Liver (tissue), 7 donors: ENCODE measurements at regions not wholly inside any gene's neighbourhood (a gene's known extent, or its start where the extent isn't known, plus 50 kb on each side); places are given as distances from the start of the nearest gene placed in this dataset.
A peak's percentile ranks its signal among the peaks of the same experiment; 100 is the strongest.

Source experiments
- DNase-seq: peaks from one replicate; pipeline ENCODE4 v3.0.0-alpha.2; 2017; ENCODE audit warnings: low spot score
- H3K27ac ChIP-seq, 2 donors: one replicate each; pipeline ENCODE4 v1.7.0; 2013; ENCODE audit warnings: inconsistent platforms in 2 of 2, low read length in 2 of 2, control low read depth in 1 of 2, low read depth in 1 of 2, mild to moderate bottlenecking in 1 of 2
- H3K27me3 ChIP-seq, 4 donors: one replicate each; pipeline versions ENCODE4 v1.6.1 to v1.7.0; 2013; ENCODE audit warnings: low read length in 3 of 4, inconsistent platforms in 1 of 4, mild to moderate bottlenecking in 1 of 4, moderate library complexity in 1 of 4; ENCODE audit not compliant: control insufficient read depth in 4 of 4, insufficient read depth in 4 of 4
- H3K36me3 ChIP-seq, 4 donors: one replicate each; pipeline versions ENCODE4 v1.6.1 to v1.7.0; 2013; ENCODE audit warnings: low read length in 3 of 4, mild to moderate bottlenecking in 3 of 4, low read depth in 1 of 4, moderate library complexity in 1 of 4; ENCODE audit not compliant: control insufficient read depth in 4 of 4, insufficient read depth in 3 of 4
- H3K4me1 ChIP-seq, 4 donors: one replicate each; pipeline versions ENCODE4 v1.6.1 to v1.7.0; 2013; ENCODE audit warnings: low read length in 3 of 4, mild to moderate bottlenecking in 3 of 4, moderate library complexity in 1 of 4; ENCODE audit not compliant: control insufficient read depth in 4 of 4, insufficient read depth in 4 of 4
- H3K4me3 ChIP-seq, 3 donors: one replicate each; pipeline versions ENCODE4 v1.6.1 to v1.7.0; 2013; ENCODE audit warnings: low read length in 3 of 3, control low read depth in 1 of 3, low read depth in 1 of 3, mild to moderate bottlenecking in 1 of 3
- H3K9ac ChIP-seq, 2 donors: one replicate each; pipeline ENCODE4 v1.7.0; 2013; ENCODE audit warnings: low read length in 2 of 2, mild to moderate bottlenecking in 2 of 2, moderate library complexity in 2 of 2, control low read depth in 1 of 2, low read depth in 1 of 2
- H3K9me3 ChIP-seq, 4 donors: one replicate each; pipeline versions ENCODE4 v1.6.1 to v1.7.0; 2013; ENCODE audit warnings: low read length in 3 of 4; ENCODE audit not compliant: control insufficient read depth in 4 of 4
- ATF3 ChIP-seq: IDR thresholded peaks from 2 replicates; pipeline ENCODE4 v1.6.1; 2016; ENCODE audit warnings: antibody characterized with exemption
- FOXA1 ChIP-seq: IDR thresholded peaks from 2 replicates; pipeline ENCODE4 v1.6.1; 2016; ENCODE audit warnings: antibody characterized with exemption
- FOXA2 ChIP-seq: IDR thresholded peaks from 2 replicates; pipeline ENCODE4 v1.6.1; 2016; ENCODE audit warnings: antibody characterized with exemption
- GABPA ChIP-seq, 2 donors: IDR thresholded peaks in 1 of 2; conservative IDR thresholded peaks in 1 of 2; 2 replicates each; pipeline ENCODE4 v1.6.1; 2016; ENCODE audit warnings: antibody characterized with exemption in 2 of 2, mild to moderate bottlenecking in 1 of 2, moderate library complexity in 1 of 2
- HNF4A ChIP-seq, 2 donors: conservative IDR thresholded peaks; 2 replicates each; pipeline ENCODE4 v1.6.1; 2016; ENCODE audit warnings: antibody characterized with exemption in 2 of 2, mild to moderate bottlenecking in 2 of 2
- MAX ChIP-seq: IDR thresholded peaks from 2 replicates; pipeline ENCODE4 v1.6.1; 2016; ENCODE audit warnings: antibody characterized with exemption
- RAD21 ChIP-seq, 2 donors: IDR thresholded peaks; 2 replicates each; pipeline ENCODE4 v1.6.1; 2016; ENCODE audit warnings: antibody characterized with exemption in 2 of 2, mild to moderate bottlenecking in 2 of 2
- REST ChIP-seq: IDR thresholded peaks from 2 replicates; pipeline ENCODE4 v1.6.1; 2016; ENCODE audit warnings: antibody characterized with exemption, mild to moderate bottlenecking
- RXRA ChIP-seq, 2 donors: IDR thresholded peaks; 2 replicates each; pipeline ENCODE4 v1.6.1; 2017 to 2018; ENCODE audit warnings: antibody characterized with exemption in 2 of 2, mild to moderate bottlenecking in 1 of 2
- SP1 ChIP-seq: IDR thresholded peaks from 2 replicates; pipeline ENCODE4 v1.6.1; 2018; ENCODE audit warnings: antibody characterized with exemption, mild to moderate bottlenecking
- ZBTB33 ChIP-seq: IDR thresholded peaks from 2 replicates; pipeline ENCODE4 v1.6.1; 2016; ENCODE audit warnings: antibody characterized with exemption
- WGBS: extraction: QIAGEN DNeasy Blood & Tissue Kit; methylation state at CpG from one replicate; pipeline ENCODE4 v1.1.7; 2013; 5-methylcytosine and 5-hydroxymethylcytosine counted together
- donor health status: healthy.
- donor health status: healthy.
- donor health status: healthy.
- donor health status: healthy.

GRCh38 chr2:235421618-235422017, 72.2 kb upstream of the AGAP1 start:
- no peaks in the 10 kb centered on the region for H3K36me3 ChIP-seq
- H3K4me3 ChIP-seq: no peak overlapping the region
- no peak overlapping the region for H3K27ac ChIP-seq
- peak; percentile 68 to 83 for TF ChIP-seq RXRA (IDR thresholded peaks at IDR 0.05)
- no peak for TF ChIP-seq FOXA1
- TF ChIP-seq REST: no peak
- TF ChIP-seq HNF4A (conservative IDR thresholded peaks at IDR 0.05): peak in 1 of 2 donors; percentile 35
- TF ChIP-seq ATF3: no peak
- peak; percentile 42 to 43 for TF ChIP-seq RAD21 (IDR thresholded peaks at IDR 0.05)
- peak; percentile 56 for TF ChIP-seq SP1
- TF ChIP-seq ZBTB33: no peak
- TF ChIP-seq FOXA2: no peak
- no peak for DNase-seq
- peaks cover 0 to 7% (median 3%) of the 10 kb centered on the region in 4 donors for H3K4me1 ChIP-seq
- H3K9ac ChIP-seq: no peak overlapping the region
- peaks cover 0 to 7% (median 0%) of the 10 kb centered on the region in 4 donors for H3K9me3 ChIP-seq
- 36% methylated on average over 2 of the region's 2 CpGs for WGBS
- H3K27me3 ChIP-seq: peaks cover 0 to 3% (median 0%) of the 10 kb centered on the region in 4 donors

GRCh38 chr2:235430366-235431083, 63.3 kb upstream of the AGAP1 start:
- WGBS: 93% methylated on average over 6 of the region's 6 CpGs
- no peak for TF ChIP-seq RXRA (IDR thresholded peaks at IDR 0.05)
- TF ChIP-seq MAX: no peak
- TF ChIP-seq GABPA (IDR thresholded peaks at IDR 0.05 in 1 of 2, conservative IDR thresholded peaks at IDR 0.05 in 1 of 2): no peak
- no peak for TF ChIP-seq ZBTB33
- no peak for TF ChIP-seq ATF3

More at GRCh38 chr2:235430366-235431083, 63.3 kb upstream of the AGAP1 start:
- Histone ChIP-seq H3K4me1 (peaks cover 0 to 2% (median 0%) of the 10 kb centered on the region in 4 donors), H3K9ac (no peak overlapping the region), H3K4me3 (no peak overlapping the region), H3K36me3 (no peaks in the 10 kb centered on the region), H3K9me3 (no peaks in the 10 kb centered on the region), H3K27ac (no peak overlapping the region), H3K27me3 (no peaks in the 10 kb centered on the region)
- no peak for DNase-seq
